T47D (cell line): ENCODE measurements at regions not wholly inside any gene's neighbourhood (a gene's known extent, or its start where the extent isn't known, plus 50 kb on each side); places are given as distances from the start of the nearest gene placed in this dataset.

Experiments
- DNase-seq, 2 experiments: peaks; one replicate each; pipeline versions ENCODE4 v3.0.0 to v3.0.0-alpha.2; 2011 to 2012; ENCODE audit warnings: low read depth in 1 of 2, low spot score in 1 of 2
- JUND ChIP-seq: IDR thresholded peaks from 2 replicates; pipeline ENCODE4 v1.6.1; 2012; ENCODE audit warnings: low read depth
- in situ Hi-C: cut with HindIII; loops from 2 replicates; pipeline ENCODE4 v1.10.0; 2016; ENCODE audit warnings: low sequenced_read_pairs, low pct_unique_long_range_greater_than_20kb

GRCh38 chr12:63090716-63091115, 60.3 kb downstream of the AVPR1A start:
- TF ChIP-seq JUND, result no peak
- in situ Hi-C loops, result no loop called here
- no peak for DNase-seq

DNA sequence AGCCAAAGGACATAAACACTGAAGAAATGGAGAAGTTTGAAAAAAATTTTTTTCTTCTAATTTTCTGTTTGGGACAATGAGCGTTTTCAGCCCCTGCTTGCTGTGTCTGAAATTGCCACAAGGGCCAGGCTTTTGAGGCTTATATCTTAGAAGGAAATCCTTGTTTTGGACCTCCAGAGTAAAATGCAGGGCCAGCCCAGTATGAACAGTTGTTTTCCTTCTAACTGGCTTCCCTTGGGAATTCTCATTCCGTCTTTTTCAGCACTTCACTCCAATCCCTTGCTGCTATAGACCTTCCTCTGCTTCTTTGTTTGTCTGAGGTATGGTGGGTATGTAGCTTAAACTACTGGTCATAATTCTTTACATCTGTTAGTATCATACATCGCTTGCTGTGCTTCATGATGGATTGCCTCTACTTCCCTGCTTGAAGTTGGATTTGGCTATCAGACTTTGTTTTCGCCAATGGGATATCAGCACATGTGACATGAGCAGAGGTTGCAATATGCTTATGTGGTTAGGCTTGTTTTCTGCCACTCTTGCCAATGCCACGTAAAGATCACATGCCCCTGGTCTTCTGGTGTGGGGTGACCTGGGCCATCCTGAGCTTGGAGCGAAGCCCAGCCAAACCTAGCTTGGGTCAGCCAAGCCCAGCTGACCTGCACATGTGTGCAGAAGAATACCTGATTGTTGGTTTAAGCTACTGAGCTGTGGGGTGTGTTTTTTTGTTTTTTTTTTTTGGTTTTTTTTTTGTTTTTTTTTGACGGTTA, 64.7 kb downstream of the AVPR1A start:
- DNase-seq, result peak in 1 of 2 experiments; percentile 29
- TF ChIP-seq JUND, result no peak
- in situ Hi-C loops, result no loop called here

DNA sequence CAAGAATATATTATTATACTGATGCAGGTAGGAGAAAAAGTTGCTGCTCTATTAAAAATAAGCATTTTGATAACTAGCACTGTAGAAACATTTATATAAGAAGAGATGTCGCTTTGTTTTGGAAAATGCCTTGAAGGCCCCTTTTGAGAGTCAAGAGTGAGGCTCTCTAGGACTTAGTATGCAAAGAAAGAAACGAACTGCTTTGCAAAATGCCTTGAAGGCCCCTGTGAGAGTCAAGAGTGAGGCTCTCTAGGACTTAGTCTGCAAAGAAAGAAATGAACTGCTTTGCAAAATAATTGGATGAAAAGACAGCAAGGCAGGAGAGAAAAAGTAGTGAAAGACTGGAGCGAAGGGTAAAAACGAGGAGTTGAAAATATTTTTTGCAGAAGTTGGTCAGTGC, 65.9 kb downstream of the AVPR1A start:
- no peak for TF ChIP-seq JUND
- in situ Hi-C loops, result no loop called here
- no peak for DNase-seq

GRCh38 chr12:63084501-63084900, 66.5 kb downstream of the AVPR1A start:
- TF ChIP-seq JUND, result no peak
- no peak for DNase-seq
- in situ Hi-C loops, result no loop called here

GRCh38 chr12:63083046-63083445, 68.0 kb downstream of the AVPR1A start:
- in situ Hi-C loops, result no loop called here
- no peak for TF ChIP-seq JUND
- no peak for DNase-seq

GRCh38 chr12:63079791-63080502, 71.1 kb downstream of the AVPR1A start:
- TF ChIP-seq JUND, result no peak
- in situ Hi-C loops, result no loop called here
- DNase-seq, result peak in 1 of 2 experiments; percentile 13

DNA sequence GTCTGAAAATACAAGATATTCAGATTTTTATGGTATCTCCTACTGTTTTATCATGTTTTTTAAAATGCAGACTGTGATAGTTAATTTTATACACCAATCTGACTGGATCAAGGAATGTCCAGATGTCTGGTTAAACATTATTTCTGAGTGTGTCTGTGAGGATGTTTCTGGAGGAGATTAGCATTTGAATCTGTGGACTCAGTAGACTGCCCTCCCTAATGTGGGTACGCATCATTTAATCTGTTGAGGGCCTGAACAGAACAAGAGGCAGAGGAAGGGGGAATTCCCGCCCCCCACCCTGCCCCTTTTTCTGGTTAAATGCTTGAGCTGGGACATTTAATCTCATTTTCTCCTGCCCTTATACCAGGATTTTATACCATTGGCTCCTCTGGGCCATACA, 72.1 kb downstream of the AVPR1A start:
- DNase-seq, result no peak
- in situ Hi-C loops, result no loop called here
- no peak for TF ChIP-seq JUND

DNA sequence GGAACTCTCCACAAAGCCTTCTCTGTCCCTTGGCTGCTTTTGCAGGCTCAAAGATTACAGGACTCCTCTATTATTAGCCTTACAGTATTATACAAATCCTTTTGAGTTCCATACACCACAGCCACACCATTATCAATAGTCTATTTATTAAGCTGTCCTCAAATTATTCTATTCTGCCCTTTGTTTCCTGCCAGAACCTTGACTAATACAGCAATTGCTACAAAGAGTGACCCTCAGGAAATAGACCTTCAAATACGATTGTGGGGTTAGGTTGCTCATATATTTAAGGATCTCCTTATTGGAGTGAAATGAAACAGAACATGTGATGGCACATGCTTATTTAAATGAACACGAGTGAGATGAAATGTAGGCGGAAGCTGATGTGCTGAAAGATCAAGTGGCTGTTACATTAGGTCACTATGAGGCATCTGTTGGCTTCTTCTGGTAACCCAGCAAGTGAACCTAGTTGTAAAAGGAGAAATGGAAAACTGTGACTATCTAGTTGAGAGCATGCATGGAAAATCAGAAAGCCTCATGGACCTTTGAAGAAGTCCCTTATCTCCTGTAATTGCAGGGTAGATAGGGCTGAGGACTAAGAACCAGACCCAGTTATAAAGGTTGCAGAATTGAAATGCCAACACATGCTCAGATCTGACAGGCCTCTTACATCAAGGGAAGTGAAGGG, 75.5 kb downstream of the AVPR1A start:
- no peak for DNase-seq
- in situ Hi-C loops, result no loop called here
- no peak for TF ChIP-seq JUND

- in situ Hi-C loops, result no loop called here
- DNase-seq, result no peak
Measured at GRCh38 chr12:63070709-63071108, 80.3 kb downstream of the AVPR1A start.

GRCh38 chr12:63069860-63070617, 81.0 kb downstream of the AVPR1A start:
- DNase-seq, result no peak
- in situ Hi-C loops, result no loop called here
- TF ChIP-seq JUND, result no peak

More at GRCh38 chr12:63070709-63071108, 80.3 kb downstream of the AVPR1A start:
- TF ChIP-seq JUND, result no peak

GRCh38 chr12:63068857-63069442, 82.1 kb downstream of the AVPR1A start:
- in situ Hi-C loops, result no loop called here
- no peak for TF ChIP-seq JUND
- DNase-seq, result peak in 1 of 2 experiments; percentile 78

DNA sequence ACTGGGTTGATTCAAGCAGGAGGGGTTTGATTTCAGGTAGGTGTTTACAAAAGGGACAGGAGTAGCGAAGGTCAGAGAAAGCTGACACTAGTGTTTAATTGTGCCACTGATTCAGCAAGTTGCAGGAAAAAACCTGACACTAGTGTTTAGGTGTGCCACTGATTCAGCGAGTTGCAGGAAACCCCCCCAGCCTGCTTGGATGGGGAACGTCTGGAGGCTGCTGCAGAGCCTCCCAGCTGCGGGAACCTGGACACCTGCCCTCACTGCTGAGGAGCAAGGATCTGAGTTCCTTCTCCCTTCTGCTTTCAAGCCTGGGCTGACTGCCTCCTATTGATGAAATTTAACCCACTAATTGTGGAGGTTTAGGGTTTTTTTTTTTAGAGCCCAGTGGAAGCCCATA, 84.2 kb downstream of the AVPR1A start:
- no peak for DNase-seq
- in situ Hi-C loops, result no loop called here
- TF ChIP-seq JUND, result no peak
